ENCODE measurements at regions not wholly inside any gene's neighbourhood (a gene's known extent, or its start where the extent isn't known, plus 50 kb on each side); places are given as distances from the start of the nearest gene placed in this dataset.
"Not testable (repeated sequence)": the region's sequence is repeated elsewhere in the genome, so short reads cannot be mapped to it uniquely, and the experiment has no call there.

- Histone ChIP-seq H3K27me3 (ENCODE audit: control insufficient read depth, insufficient read depth, low read length) (no peaks in the 10 kb centered on the region), H2AFZ (ENCODE audit: low read length) (no peak overlapping the region), H3K27ac (ENCODE audit: insufficient read depth, low read length) (no peak overlapping the region), H3K9me3 (ENCODE audit: control insufficient read depth, insufficient read depth, low read depth, low read length) (no peaks in the 10 kb centered on the region), H3K4me1 (ENCODE audit: control insufficient read depth, extremely low read depth, insufficient read depth, low read length) (no peaks in the 10 kb centered on the region), H4K20me1 (ENCODE audit: control insufficient read depth, extremely low read depth, insufficient read depth, low read length) (no peaks in the 10 kb centered on the region), H3K9ac (ENCODE audit: insufficient read depth, low read length) (no peak overlapping the region), H3K4me2 (ENCODE audit: extremely low read depth, insufficient read depth, low read length) (no peak overlapping the region), H3K4me3 (replicated peaks in 1 of 4; ENCODE audit: control extremely low read depth in 1 of 4, insufficient read depth in 1 of 4, low read depth in 3 of 4, low read length in 4 of 4) (no peak overlapping the region), H3K36me3 (ENCODE audit: control insufficient read depth, insufficient read depth, low read length) (no peaks in the 10 kb centered on the region), H3K79me2 (ENCODE audit: control insufficient read depth, insufficient read depth, low read length) (no peaks in the 10 kb centered on the region)
- TF ChIP-seq CTCF (conservative IDR thresholded peaks at IDR 0.05 in 1 of 2, IDR thresholded peaks at IDR 0.05 in 1 of 2; ENCODE audit: low read depth in 1 of 2, low read length in 2 of 2) (no peak), EZH2 (IDR thresholded peaks at IDR 0.05; ENCODE audit: low read length, missing control alignments) (no peak)
- no peak for DNase-seq (ENCODE audit: low read depth in 2 of 2)
These were observed 190.9 kb upstream of the CDH5 start for GRCh38 chr16:66175636-66176035.

DNA sequence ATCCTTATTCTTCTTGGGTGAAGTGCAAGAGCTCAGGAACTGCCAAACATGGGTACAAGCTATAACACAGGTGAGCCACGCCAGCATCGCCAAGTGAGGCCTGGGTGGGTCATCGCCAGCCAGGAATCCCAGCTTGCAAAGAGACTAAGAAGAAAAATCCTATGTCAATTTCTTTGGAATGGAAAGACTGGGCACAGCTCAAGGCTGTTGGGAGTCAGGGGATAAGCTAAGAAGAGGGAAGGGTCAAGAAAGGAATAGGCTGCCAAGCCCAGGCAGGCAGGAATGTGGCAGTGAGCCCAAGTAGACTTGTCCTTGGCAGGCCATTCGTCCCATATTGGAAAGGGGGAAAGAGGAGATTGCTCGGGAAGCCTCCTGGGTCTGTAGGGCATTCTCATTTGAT lies 191.4 kb upstream of the CDH5 start:
- H3K36me3 ChIP-seq (ENCODE audit: control insufficient read depth, insufficient read depth, low read length), result no peaks in the 10 kb centered on the region
- no peak overlapping the region for H3K9ac ChIP-seq (ENCODE audit: insufficient read depth, low read length)
- no peaks in the 10 kb centered on the region for H3K27me3 ChIP-seq (ENCODE audit: control insufficient read depth, insufficient read depth, low read length)
- H3K4me1 ChIP-seq (ENCODE audit: control insufficient read depth, extremely low read depth, insufficient read depth, low read length), result no peaks in the 10 kb centered on the region
- no peaks in the 10 kb centered on the region for H3K79me2 ChIP-seq (ENCODE audit: control insufficient read depth, insufficient read depth, low read length)
- no peaks in the 10 kb centered on the region for H4K20me1 ChIP-seq (ENCODE audit: control insufficient read depth, extremely low read depth, insufficient read depth, low read length)
- no peak for TF ChIP-seq EZH2 (IDR thresholded peaks at IDR 0.05; ENCODE audit: low read length, missing control alignments)
- no peak for TF ChIP-seq CTCF (conservative IDR thresholded peaks at IDR 0.05 in 1 of 2, IDR thresholded peaks at IDR 0.05 in 1 of 2; ENCODE audit: low read depth in 1 of 2, low read length in 2 of 2)
- H3K27ac ChIP-seq (ENCODE audit: insufficient read depth, low read length), result no peak overlapping the region
- no peaks in the 10 kb centered on the region for H3K9me3 ChIP-seq (ENCODE audit: control insufficient read depth, insufficient read depth, low read depth, low read length)
- no peak overlapping the region for H2AFZ ChIP-seq (ENCODE audit: low read length)
- H3K4me2 ChIP-seq (ENCODE audit: extremely low read depth, insufficient read depth, low read length), result no peak overlapping the region
- no peak for DNase-seq (ENCODE audit: low read depth in 2 of 2)
- H3K4me3 ChIP-seq (replicated peaks in 1 of 4; ENCODE audit: control extremely low read depth in 1 of 4, insufficient read depth in 1 of 4, low read depth in 3 of 4, low read length in 4 of 4), result no peak overlapping the region

GRCh38 chr16:66173796-66174195 lies 192.7 kb upstream of the CDH5 start:
- not testable (repeated sequence) for H4K20me1 ChIP-seq (ENCODE audit: control insufficient read depth, extremely low read depth, insufficient read depth, low read length); H3K9me3 ChIP-seq (ENCODE audit: control insufficient read depth, insufficient read depth, low read depth, low read length); H2AFZ ChIP-seq (ENCODE audit: low read length); H3K27ac ChIP-seq (ENCODE audit: insufficient read depth, low read length); H3K4me2 ChIP-seq (ENCODE audit: extremely low read depth, insufficient read depth, low read length); H3K36me3 ChIP-seq (ENCODE audit: control insufficient read depth, insufficient read depth, low read length); H3K4me1 ChIP-seq (ENCODE audit: control insufficient read depth, extremely low read depth, insufficient read depth, low read length); H3K79me2 ChIP-seq (ENCODE audit: control insufficient read depth, insufficient read depth, low read length); H3K4me3 ChIP-seq (replicated peaks in 1 of 4; ENCODE audit: control extremely low read depth in 1 of 4, insufficient read depth in 1 of 4, low read depth in 3 of 4, low read length in 4 of 4); DNase-seq (ENCODE audit: low read depth in 2 of 2); H3K27me3 ChIP-seq (ENCODE audit: control insufficient read depth, insufficient read depth, low read length); H3K9ac ChIP-seq (ENCODE audit: insufficient read depth, low read length)

GRCh38 chr16:66173181-66173580 lies 193.3 kb upstream of the CDH5 start:
- not testable (repeated sequence) for H3K4me1 ChIP-seq (ENCODE audit: control insufficient read depth, extremely low read depth, insufficient read depth, low read length); H3K4me3 ChIP-seq (replicated peaks in 1 of 4; ENCODE audit: control extremely low read depth in 1 of 4, insufficient read depth in 1 of 4, low read depth in 3 of 4, low read length in 4 of 4); H3K9ac ChIP-seq (ENCODE audit: insufficient read depth, low read length); H3K9me3 ChIP-seq (ENCODE audit: control insufficient read depth, insufficient read depth, low read depth, low read length); H4K20me1 ChIP-seq (ENCODE audit: control insufficient read depth, extremely low read depth, insufficient read depth, low read length); H2AFZ ChIP-seq (ENCODE audit: low read length); H3K27me3 ChIP-seq (ENCODE audit: control insufficient read depth, insufficient read depth, low read length); H3K4me2 ChIP-seq (ENCODE audit: extremely low read depth, insufficient read depth, low read length); DNase-seq (ENCODE audit: low read depth in 2 of 2); H3K36me3 ChIP-seq (ENCODE audit: control insufficient read depth, insufficient read depth, low read length); H3K27ac ChIP-seq (ENCODE audit: insufficient read depth, low read length); H3K79me2 ChIP-seq (ENCODE audit: control insufficient read depth, insufficient read depth, low read length)
